Body of pancreas (tissue), 4 donors: ENCODE measurements at regions not wholly inside any gene's neighbourhood (a gene's known extent, or its start where the extent isn't known, plus 50 kb on each side); places are given as distances from the start of the nearest gene placed in this dataset.

Source experiments
- POLR2A ChIP-seq, 3 donors: fragments of 450-650 bp; IDR thresholded peaks; one replicate each; pipeline ENCODE4 v1.6.1; 2016; ENCODE audit warnings: antibody characterized with exemption in 3 of 3, mild to moderate bottlenecking in 2 of 3
- TF ChIP-seq, protein P1 (sequence below), 7 experiments: fragments of 450-650 bp in 4 of 7; fragments of 200-600 bp in 3 of 7; sonication (generic) in 3 of 7; IDR thresholded peaks; one replicate each; pipeline ENCODE4 v1.5.1; 2016 to 2019; ENCODE audit warnings: antibody characterized with exemption in 7 of 7

DNA sequence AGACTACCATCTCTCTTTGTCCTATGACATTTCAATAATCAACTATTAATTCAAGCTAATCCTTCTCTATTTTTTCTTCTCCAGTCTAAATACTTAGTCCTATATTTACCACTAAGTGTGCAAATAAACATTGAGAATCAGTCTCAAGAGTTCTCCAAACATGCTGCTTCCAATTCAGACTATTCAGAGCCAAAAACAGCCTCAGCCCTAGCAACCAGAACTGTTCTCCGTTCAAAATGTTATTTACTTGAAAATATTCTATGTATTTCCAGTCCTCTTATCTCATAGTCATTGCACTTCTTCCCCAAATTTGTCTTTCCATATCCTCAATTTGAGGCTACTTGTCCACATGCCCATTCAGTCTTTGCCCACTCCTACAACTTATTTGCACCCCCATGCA, 805.5 kb downstream of the IGSF11 start:
- TF ChIP-seq, protein P1, sequence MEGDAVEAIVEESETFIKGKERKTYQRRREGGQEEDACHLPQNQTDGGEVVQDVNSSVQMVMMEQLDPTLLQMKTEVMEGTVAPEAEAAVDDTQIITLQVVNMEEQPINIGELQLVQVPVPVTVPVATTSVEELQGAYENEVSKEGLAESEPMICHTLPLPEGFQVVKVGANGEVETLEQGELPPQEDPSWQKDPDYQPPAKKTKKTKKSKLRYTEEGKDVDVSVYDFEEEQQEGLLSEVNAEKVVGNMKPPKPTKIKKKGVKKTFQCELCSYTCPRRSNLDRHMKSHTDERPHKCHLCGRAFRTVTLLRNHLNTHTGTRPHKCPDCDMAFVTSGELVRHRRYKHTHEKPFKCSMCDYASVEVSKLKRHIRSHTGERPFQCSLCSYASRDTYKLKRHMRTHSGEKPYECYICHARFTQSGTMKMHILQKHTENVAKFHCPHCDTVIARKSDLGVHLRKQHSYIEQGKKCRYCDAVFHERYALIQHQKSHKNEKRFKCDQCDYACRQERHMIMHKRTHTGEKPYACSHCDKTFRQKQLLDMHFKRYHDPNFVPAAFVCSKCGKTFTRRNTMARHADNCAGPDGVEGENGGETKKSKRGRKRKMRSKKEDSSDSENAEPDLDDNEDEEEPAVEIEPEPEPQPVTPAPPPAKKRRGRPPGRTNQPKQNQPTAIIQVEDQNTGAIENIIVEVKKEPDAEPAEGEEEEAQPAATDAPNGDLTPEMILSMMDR (IDR thresholded peaks at IDR 0.05): no peak
- no peak for TF ChIP-seq POLR2A (IDR thresholded peaks at IDR 0.05)
